Activated T-helper 2 cell treated with anti-CD3 and anti-CD28 coated beads, Interferon-gamma antibody, Interleukin-2, Interleukin-4, amounts not matched to agents 10 μg/mL and 5 μg/mL and 100 μg/mL, durations not matched to agents 14 hours and 24 hours and 36 hours (primary cell): ENCODE measurements at regions not wholly inside any gene's neighbourhood (a gene's known extent, or its start where the extent isn't known, plus 50 kb on each side); places are given as distances from the start of the nearest gene placed in this dataset.
"Not testable (repeated sequence)": the region's sequence is repeated elsewhere in the genome, so short reads cannot be mapped to it uniquely, and the experiment has no call there.

Source experiments
- DNase-seq: peaks from one replicate; pipeline ENCODE4 v3.0.0; 2021; ENCODE audit warnings: low spot score
- H3K27ac Mint-ChIP-seq: one replicate; pipeline ENCODE4 v1.8.0; 2021; ENCODE audit warnings: mixed read lengths
- H3K27me3 Mint-ChIP-seq: one replicate; pipeline ENCODE4 v1.8.0; 2021; ENCODE audit warnings: low read depth, mixed read lengths
- H3K36me3 Mint-ChIP-seq: one replicate; pipeline ENCODE4 v1.8.0; 2021; ENCODE audit warnings: low read depth, mixed read lengths
- H3K4me1 Mint-ChIP-seq: one replicate; pipeline ENCODE4 v1.8.0; 2021; ENCODE audit warnings: low read depth, mixed read lengths
- H3K4me3 Mint-ChIP-seq: one replicate; pipeline ENCODE4 v1.8.0; 2021; ENCODE audit warnings: low read depth, mild to moderate bottlenecking, moderate library complexity, mixed read lengths
- H3K9me3 Mint-ChIP-seq: one replicate; pipeline ENCODE4 v1.8.0; 2021; ENCODE audit warnings: mixed read lengths
- intact Hi-C: fragments of 100-400 bp; cut with micrococcal nuclease; formaldehyde crosslinking; loops from one replicate; pipeline ENCODE4 v1.15.1; 2023

- Mint-ChIP-seq H3K4me1 (no peaks in the 10 kb centered on the region), H3K27me3 (no peaks in the 10 kb centered on the region), H3K36me3 (no peaks in the 10 kb centered on the region), H3K9me3 (peaks cover 38% of the 10 kb centered on the region), H3K27ac (no peak overlapping the region), H3K4me3 (no peak overlapping the region)
- intact Hi-C loops: no loop called here
- no peak for DNase-seq
These were observed 185.8 kb upstream of the SLIT2 start for GRCh38 chr4:20065952-20066351.

GRCh38 chr4:20062857-20063256, 188.8 kb upstream of the SLIT2 start:
- H3K27me3 Mint-ChIP-seq, H3K4me1 Mint-ChIP-seq, H3K36me3 Mint-ChIP-seq, H3K27ac Mint-ChIP-seq, DNase-seq, H3K4me3 Mint-ChIP-seq, intact Hi-C loops: not testable (repeated sequence)
- peaks cover 28% of the 10 kb centered on the region for H3K9me3 Mint-ChIP-seq

GRCh38 chr4:20062054-20062453, 189.7 kb upstream of the SLIT2 start:
- Mint-ChIP-seq H3K9me3 (peaks cover 35% of the 10 kb centered on the region), H3K27me3 (no peaks in the 10 kb centered on the region), H3K4me3 (no peak overlapping the region), H3K4me1 (no peaks in the 10 kb centered on the region), H3K36me3 (no peaks in the 10 kb centered on the region), H3K27ac (no peak overlapping the region)
- DNase-seq: no peak
- intact Hi-C loops: no loop called here

- no peak for DNase-seq
- no peak overlapping the region for H3K4me3 Mint-ChIP-seq
- intact Hi-C loops: no loop called here
- no peak overlapping the region for H3K27ac Mint-ChIP-seq
- H3K36me3 Mint-ChIP-seq: no peaks in the 10 kb centered on the region
- H3K27me3 Mint-ChIP-seq: no peaks in the 10 kb centered on the region
- peaks cover 35% of the 10 kb centered on the region for H3K9me3 Mint-ChIP-seq
- no peaks in the 10 kb centered on the region for H3K4me1 Mint-ChIP-seq
These were observed 200.9 kb upstream of the SLIT2 start for GRCh38 chr4:20050768-20051167.

- Mint-ChIP-seq H3K4me3 (no peak overlapping the region), H3K36me3 (no peaks in the 10 kb centered on the region), H3K9me3 (peaks cover 36% of the 10 kb centered on the region), H3K4me1 (no peaks in the 10 kb centered on the region), H3K27ac (no peak overlapping the region), H3K27me3 (no peaks in the 10 kb centered on the region)
- DNase-seq: no peak
- intact Hi-C loops: no loop called here
These were observed 201.8 kb upstream of the SLIT2 start for GRCh38 chr4:20049889-20050288.

- H3K27me3 Mint-ChIP-seq: no peaks in the 10 kb centered on the region
- H3K4me1 Mint-ChIP-seq: no peaks in the 10 kb centered on the region
- no peak overlapping the region for H3K4me3 Mint-ChIP-seq
- H3K36me3 Mint-ChIP-seq: no peaks in the 10 kb centered on the region
- intact Hi-C loops: no loop called here
- H3K27ac Mint-ChIP-seq: no peak overlapping the region
- H3K9me3 Mint-ChIP-seq: peaks cover 22% of the 10 kb centered on the region
- DNase-seq: no peak
These were observed 204.6 kb upstream of the SLIT2 start for GRCh38 chr4:20046931-20047677.

GRCh38 chr4:20046179-20046578, 205.5 kb upstream of the SLIT2 start:
- Mint-ChIP-seq H3K4me3 (no peak overlapping the region), H3K36me3 (no peaks in the 10 kb centered on the region), H3K27me3 (no peaks in the 10 kb centered on the region), H3K9me3 (peaks cover 25% of the 10 kb centered on the region), H3K4me1 (no peaks in the 10 kb centered on the region), H3K27ac (no peak overlapping the region)
- intact Hi-C loops: no loop called here
- no peak for DNase-seq

- Mint-ChIP-seq H3K4me1 (no peaks in the 10 kb centered on the region), H3K9me3 (peaks cover 21% of the 10 kb centered on the region), H3K4me3 (no peak overlapping the region), H3K36me3 (no peaks in the 10 kb centered on the region), H3K27ac (no peak overlapping the region), H3K27me3 (no peaks in the 10 kb centered on the region)
- intact Hi-C loops: no loop called here
- no peak for DNase-seq
These were observed 206.7 kb upstream of the SLIT2 start for GRCh38 chr4:20044966-20045365.

- H3K27ac Mint-ChIP-seq: no peak overlapping the region
- peaks cover 21% of the 10 kb centered on the region for H3K9me3 Mint-ChIP-seq
- no peak for DNase-seq
- H3K36me3 Mint-ChIP-seq: no peaks in the 10 kb centered on the region
- intact Hi-C loops: no loop called here
- no peaks in the 10 kb centered on the region for H3K4me1 Mint-ChIP-seq
- H3K27me3 Mint-ChIP-seq: no peaks in the 10 kb centered on the region
- no peak overlapping the region for H3K4me3 Mint-ChIP-seq
These were observed 207.2 kb upstream of the SLIT2 start for GRCh38 chr4:20044502-20044911.

- no peaks in the 10 kb centered on the region for H3K27me3 Mint-ChIP-seq
- no peaks in the 10 kb centered on the region for H3K36me3 Mint-ChIP-seq
- H3K27ac Mint-ChIP-seq: no peak overlapping the region
- peaks cover 21% of the 10 kb centered on the region for H3K9me3 Mint-ChIP-seq
- no peaks in the 10 kb centered on the region for H3K4me1 Mint-ChIP-seq
- intact Hi-C loops: no loop called here
- no peak overlapping the region for H3K4me3 Mint-ChIP-seq
- no peak for DNase-seq
These were observed 207.7 kb upstream of the SLIT2 start for GRCh38 chr4:20043991-20044390.

- DNase-seq: no peak
These were observed 208.9 kb upstream of the SLIT2 start for GRCh38 chr4:20042769-20043168.

GRCh38 chr4:20041839-20042407, 209.8 kb upstream of the SLIT2 start:
- H3K4me3 Mint-ChIP-seq: no peak overlapping the region
- peaks cover 24% of the 10 kb centered on the region for H3K9me3 Mint-ChIP-seq
- no peaks in the 10 kb centered on the region for H3K4me1 Mint-ChIP-seq
- H3K27ac Mint-ChIP-seq: no peak overlapping the region
- intact Hi-C loops: loop anchor here (1.0 kb wide), 1 partner anchor 17 kb away; no protein-coding TSS in a partner anchor
- H3K36me3 Mint-ChIP-seq: no peaks in the 10 kb centered on the region
- DNase-seq: no peak
- H3K27me3 Mint-ChIP-seq: no peaks in the 10 kb centered on the region

More at GRCh38 chr4:20042769-20043168, 208.9 kb upstream of the SLIT2 start:
- intact Hi-C loops: loop anchor here (1.0 kb wide), 1 partner anchor 17 kb away; no protein-coding TSS in a partner anchor
- Mint-ChIP-seq H3K27ac (no peak overlapping the region), H3K4me3 (no peak overlapping the region), H3K27me3 (no peaks in the 10 kb centered on the region), H3K4me1 (no peaks in the 10 kb centered on the region), H3K36me3 (no peaks in the 10 kb centered on the region), H3K9me3 (peaks cover 24% of the 10 kb centered on the region)

GRCh38 chr4:20037745-20038144, 214.0 kb upstream of the SLIT2 start:
- H3K9me3 Mint-ChIP-seq: peaks cover 23% of the 10 kb centered on the region
- no peak overlapping the region for H3K4me3 Mint-ChIP-seq
- DNase-seq: no peak
- H3K4me1 Mint-ChIP-seq: no peaks in the 10 kb centered on the region
- intact Hi-C loops: no loop called here
- no peaks in the 10 kb centered on the region for H3K27me3 Mint-ChIP-seq
- no peak overlapping the region for H3K27ac Mint-ChIP-seq
- H3K36me3 Mint-ChIP-seq: no peaks in the 10 kb centered on the region
